Astrocyte of the cerebellum (primary cell): ENCODE measurements at regions not wholly inside any gene's neighbourhood (a gene's known extent, or its start where the extent isn't known, plus 50 kb on each side); places are given as distances from the start of the nearest gene placed in this dataset.

Experiments used
- DNase-seq: peaks from one replicate; pipeline ENCODE4 v3.0.0-alpha.2; 2011; ENCODE audit warnings: low read depth
- H3K4me3 ChIP-seq: 2 replicates; pipeline ENCODE4 v1.5.1; 2011; ENCODE audit warnings: mild to moderate bottlenecking, low read depth, low read length, moderate library complexity
- CTCF ChIP-seq: IDR thresholded peaks from 2 replicates; pipeline ENCODE4 v1.5.1; 2012; ENCODE audit warnings: low read length, low read depth, moderate library complexity, mild to moderate bottlenecking; ENCODE audit errors: missing control alignments
- in situ Hi-C: cut with HindIII; loops from 2 replicates; pipeline ENCODE4 v1.10.0; 2017; ENCODE audit warnings: low sequenced_read_pairs

DNA sequence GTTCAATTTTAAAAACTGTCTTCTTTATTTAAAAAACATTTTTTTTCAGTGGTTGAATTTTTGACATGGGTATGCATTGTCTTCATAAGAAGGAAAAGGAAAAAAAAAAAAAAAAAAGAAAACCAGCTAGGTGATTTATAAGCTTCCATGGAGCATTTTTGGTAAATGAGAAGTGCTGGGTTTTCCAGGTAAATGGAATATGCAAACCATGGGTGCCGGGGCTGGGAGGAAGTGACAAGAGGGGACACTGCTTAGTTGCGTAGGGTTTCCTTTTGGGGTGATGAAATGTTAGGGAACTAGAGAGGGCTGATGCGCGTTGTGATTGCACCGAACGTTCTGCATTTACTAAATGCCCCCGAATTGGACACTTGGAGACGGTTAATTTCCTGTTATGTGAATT is 217.4 kb upstream of the FOXF1 start:
- no peak for TF ChIP-seq CTCF
- no peak for DNase-seq
- in situ Hi-C loops: loop anchor here (5.0 kb wide), 1 partner anchor 96 kb away; no protein-coding TSS in a partner anchor
- no peak overlapping the region for H3K4me3 ChIP-seq

- no peak for TF ChIP-seq CTCF
- DNase-seq: no peak
- in situ Hi-C loops: loop anchor here (5.0 kb wide), 1 partner anchor 97 kb away; no protein-coding TSS in a partner anchor
- H3K4me3 ChIP-seq: no peak overlapping the region
Observed at GRCh38 chr16:86293906-86294305, 216.4 kb upstream of the FOXF1 start.

- H3K4me3 ChIP-seq: no peak overlapping the region
- no peak for DNase-seq
- in situ Hi-C loops: loop anchor here (5.0 kb wide), 1 partner anchor 97 kb away; no protein-coding TSS in a partner anchor
- TF ChIP-seq CTCF: no peak
Observed at GRCh38 chr16:86294535-86295196, 215.7 kb upstream of the FOXF1 start.

GRCh38 chr16:86296256-86296655 is 214.1 kb upstream of the FOXF1 start:
- DNase-seq: no peak
- no peak overlapping the region for H3K4me3 ChIP-seq
- in situ Hi-C loops: no loop called here
- no peak for TF ChIP-seq CTCF

DNA sequence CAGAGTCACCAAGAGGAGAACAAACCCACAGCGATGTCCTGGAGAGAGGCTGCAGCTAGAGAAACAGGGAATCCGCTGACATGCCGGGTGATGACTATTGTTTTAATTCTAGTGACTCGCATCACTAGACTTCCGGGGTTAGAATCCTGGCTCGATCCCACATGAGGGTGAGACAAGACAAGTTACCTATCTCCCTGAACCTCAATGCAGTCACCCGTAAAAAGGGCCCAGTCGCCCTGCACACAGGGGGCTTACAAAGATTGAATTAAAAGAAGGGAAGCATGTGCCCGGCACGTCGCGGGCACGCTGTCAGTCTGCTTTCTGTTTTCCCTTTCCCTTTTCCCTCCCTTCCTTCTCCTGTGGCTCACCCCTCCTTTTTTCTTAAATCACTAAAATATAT is 212.9 kb upstream of the FOXF1 start:
- DNase-seq: no peak
- in situ Hi-C loops: no loop called here

More for the DNA sequence above, 212.9 kb upstream of the FOXF1 start:
- no peak overlapping the region for H3K4me3 ChIP-seq
- no peak for TF ChIP-seq CTCF
